ENCODE measurements at regions not wholly inside any gene's neighbourhood (a gene's known extent, or its start where the extent isn't known, plus 50 kb on each side); places are given as distances from the start of the nearest gene placed in this dataset.

GRCh38 chr9:36781533-36781932 lies 208.8 kb downstream of the MELK start:
- Histone ChIP-seq H3K4me1 (ENCODE audit: insufficient read depth, low read length, severe bottlenecking) (no peaks in the 10 kb centered on the region), H3K4me2 (ENCODE audit: low read length) (no peak overlapping the region), H3K4me3 (ENCODE audit: low read depth, low read length, poor library complexity, severe bottlenecking) (no peak overlapping the region), H3K9me2 (ENCODE audit: low read depth, low read length) (no peaks in the 10 kb centered on the region), H3F3A (ENCODE audit: insufficient read depth, low read length) (no peaks in the 10 kb centered on the region), H4K20me1 (ENCODE audit: insufficient read depth, low read length) (no peaks in the 10 kb centered on the region), H2AFZ (ENCODE audit: low read length) (no peak overlapping the region), H3K9ac (ENCODE audit: low read length) (no peak overlapping the region), H3K27me3 (ENCODE audit: insufficient read depth, low read length) (0 out of 2 replicates have a peak, but pooled peaks cover 3% of the 10 kb centered on the region), H3K9me3 (ENCODE audit: low read length) (no peaks in the 10 kb centered on the region), H3K79me2 (ENCODE audit: insufficient read depth, low read length) (no peaks in the 10 kb centered on the region), H3K27ac (ENCODE audit: low read depth, low read length, poor library complexity, severe bottlenecking) (no peak overlapping the region), H3K36me3 (ENCODE audit: insufficient read depth, low read length) (no peaks in the 10 kb centered on the region)
- TF ChIP-seq CTCF (IDR thresholded peaks at IDR 0.05; ENCODE audit: low read length) (no peak), EZH2 (IDR thresholded peaks at IDR 0.05; ENCODE audit: borderline replicate concordance, low read length) (no peak)

Data from OCI-LY1 (cell line).